H1 (cell line): ENCODE measurements at regions not wholly inside any gene's neighbourhood (a gene's known extent, or its start where the extent isn't known, plus 50 kb on each side); places are given as distances from the start of the nearest gene placed in this dataset.

Source experiments
- CTCF ChIA-PET: fragments of 300-600 bp; sonication (Branson Sonifier 250); formaldehyde crosslinking; loops from one replicate; lab custom pipeline; 2021; ENCODE audit not compliant: partially characterized antibody; lab: Charles Lee
- POLR2A ChIA-PET: fragments of 300-600 bp; sonication (Branson Sonifier 250); formaldehyde crosslinking; loops from one replicate; lab custom pipeline; 2021; ENCODE audit warnings: inconsistent platforms; ENCODE audit not compliant: partially characterized antibody; lab: Charles Lee
- DNase-seq, 2 experiments: peaks; one replicate each; pipeline versions ENCODE4 v3.0.0 to v3.0.0-alpha.2; 2010 to 2022; ENCODE audit warnings: low spot score in 2 of 2, low read depth in 1 of 2, mixed read lengths in 1 of 2
- FAIRE-seq: peaks from 2 replicates; lab custom pipeline; 2011; peaks lifted over from hg19 to GRCh38; lab: Jason Lieb, UNC
- H2AFZ ChIP-seq: 2 replicates; pipeline ENCODE4 v1.8.1; 2012; ENCODE audit warnings: low read length, inconsistent platforms
- H2AK5ac ChIP-seq: 2 replicates; pipeline ENCODE4 v1.6.1; 2013; ENCODE audit warnings: low read depth, low read length
- H2BK120ac ChIP-seq: replicated peaks from 2 replicates; pipeline ENCODE3; 2013; ENCODE audit warnings: low read depth, low read length, inconsistent platforms
- H2BK12ac ChIP-seq: 2 replicates; pipeline ENCODE4 v1.6.1; 2013; ENCODE audit warnings: low read depth, low read length
- H2BK15ac ChIP-seq: 2 replicates; pipeline ENCODE4 v1.6.1; 2013; ENCODE audit warnings: low read length
- H2BK20ac ChIP-seq: 2 replicates; pipeline ENCODE4 v1.6.1; 2013; ENCODE audit warnings: low read length
- H2BK5ac ChIP-seq: 2 replicates; pipeline ENCODE4 v1.6.1; 2013; ENCODE audit warnings: low read depth, low read length
- H3K14ac ChIP-seq: 2 replicates; pipeline ENCODE4 v1.6.1; 2013; ENCODE audit warnings: inconsistent platforms; ENCODE audit not compliant: insufficient read length
- H3K18ac ChIP-seq: 2 replicates; pipeline ENCODE4 v1.6.1; 2013; ENCODE audit warnings: low read length; ENCODE audit errors: extremely low read depth
- H3K23ac ChIP-seq: 2 replicates; pipeline ENCODE4 v1.6.1; 2013; ENCODE audit warnings: inconsistent platforms; ENCODE audit not compliant: insufficient read length
- H3K23me2 ChIP-seq: 2 replicates; pipeline ENCODE4 v1.6.1; 2013; ENCODE audit warnings: low read depth, low read length
- H3K27ac ChIP-seq: 2 replicates; pipeline ENCODE4 v1.6.1; 2011; ENCODE audit warnings: low read depth, low read length, inconsistent platforms
- H3K27me3 ChIP-seq, 4 experiments: replicated peaks in 1 of 4; 1 replicate in 1 of 4; 2 replicates in 3 of 4; pipeline versions ENCODE4 v1.6.1 to v1.8.1; 2011 to 2013; ENCODE audit warnings: low read length in 3 of 4, mild to moderate bottlenecking in 3 of 4, inconsistent platforms in 2 of 4, mixed read lengths in 2 of 4, moderate library complexity in 1 of 4; ENCODE audit not compliant: control insufficient read depth in 3 of 4, insufficient read depth in 3 of 4; ENCODE audit errors: extremely low read depth in 1 of 4
- H3K36me3 ChIP-seq, 4 experiments: 2 replicates each; pipeline versions ENCODE4 v1.6.1 to v1.8.1; 2011 to 2013; ENCODE audit warnings: mild to moderate bottlenecking in 4 of 4, low read length in 3 of 4, moderate library complexity in 2 of 4, control low read depth in 1 of 4, inconsistent platforms in 1 of 4; ENCODE audit not compliant: insufficient read depth in 4 of 4, control insufficient read depth in 2 of 4
- H3K4ac ChIP-seq: replicated peaks from 2 replicates; pipeline ENCODE3; 2013; ENCODE audit warnings: low read length, low read depth, mixed read lengths, inconsistent platforms; ENCODE audit not compliant: insufficient read length
- H3K4me1 ChIP-seq, 4 experiments: replicated peaks in 1 of 4; 1 replicate in 1 of 4; 2 replicates in 3 of 4; pipeline versions ENCODE4 v1.6.1 to v1.8.1; 2011 to 2013; ENCODE audit warnings: low read length in 3 of 4, inconsistent platforms in 2 of 4, mixed read lengths in 1 of 4; ENCODE audit not compliant: insufficient read depth in 4 of 4, control insufficient read depth in 3 of 4
- H3K4me2 ChIP-seq, 2 experiments: 2 replicates each; pipeline versions ENCODE4 v1.6.1 to v1.8.1; 2011 to 2013; ENCODE audit warnings: low read depth in 2 of 2, low read length in 2 of 2, control low read depth in 1 of 2, inconsistent platforms in 1 of 2, mild to moderate bottlenecking in 1 of 2; ENCODE audit not compliant: insufficient read depth in 1 of 2
- H3K4me3 ChIP-seq, 4 experiments: fragments of 200-600, 300-600 bp in 1 of 4; sonication (generic), shearing (Covaris generic), sonication (Bioruptor Twin) in 1 of 4; 2 replicates each; pipeline versions ENCODE4 v1.5.1 to v1.8.1; 2011 to 2016; ENCODE audit warnings: low read length in 4 of 4, low read depth in 3 of 4, control low read depth in 2 of 4, inconsistent platforms in 2 of 4, mild to moderate bottlenecking in 2 of 4, mixed read lengths in 1 of 4, moderate library complexity in 1 of 4; ENCODE audit not compliant: insufficient read depth in 2 of 4; ENCODE audit errors: extremely low read depth in 1 of 4
- H3K56ac ChIP-seq: replicated peaks from 2 replicates; pipeline ENCODE3; 2013; ENCODE audit warnings: low read depth, mild to moderate bottlenecking, mixed read lengths, low read length, inconsistent platforms; ENCODE audit not compliant: insufficient read length
- H3K79me1 ChIP-seq: 2 replicates; pipeline ENCODE4 v1.6.1; 2013; ENCODE audit warnings: low read depth, low read length, control low read depth
- H3K79me2 ChIP-seq, 2 experiments: 2 replicates each; pipeline versions ENCODE4 v1.6.1 to v1.8.1; 2012 to 2013; ENCODE audit warnings: low read length in 2 of 2, mild to moderate bottlenecking in 2 of 2, inconsistent platforms in 1 of 2; ENCODE audit not compliant: insufficient read depth in 2 of 2, control insufficient read depth in 1 of 2
- H3K9ac ChIP-seq, 4 experiments: replicated peaks in 1 of 4; 1 replicate in 1 of 4; 2 replicates in 3 of 4; pipeline versions ENCODE4 v1.6.1 to v1.8.1; 2011 to 2013; ENCODE audit warnings: low read depth in 3 of 4, low read length in 3 of 4, control low read depth in 2 of 4, mild to moderate bottlenecking in 2 of 4, moderate library complexity in 2 of 4, inconsistent platforms in 1 of 4; ENCODE audit errors: extremely low read depth in 1 of 4
- H3K9me3 ChIP-seq, 2 experiments: 2 replicates each; pipeline versions ENCODE4 v1.6.1 to v1.8.1; 2012 to 2013; ENCODE audit warnings: mild to moderate bottlenecking in 2 of 2, moderate library complexity in 2 of 2, control low read depth in 1 of 2, inconsistent platforms in 1 of 2, low read depth in 1 of 2, low read length in 1 of 2, mixed read lengths in 1 of 2; ENCODE audit not compliant: insufficient read depth in 2 of 2
- H4K20me1 ChIP-seq, 2 experiments: replicated peaks in 1 of 2; 2 replicates each; pipeline versions ENCODE3 to v1.8.1; 2011 to 2013; ENCODE audit warnings: inconsistent platforms in 2 of 2, low read length in 2 of 2, mild to moderate bottlenecking in 1 of 2; ENCODE audit not compliant: insufficient read depth in 2 of 2, control insufficient read depth in 1 of 2
- H4K5ac ChIP-seq: 2 replicates; pipeline ENCODE4 v1.6.1; 2013; ENCODE audit warnings: low read length, low read depth, mixed read lengths, inconsistent platforms; ENCODE audit not compliant: insufficient read length
- H4K8ac ChIP-seq: 2 replicates; pipeline ENCODE4 v1.8.0; 2013; ENCODE audit warnings: mild to moderate bottlenecking, moderate library complexity, low read length, inconsistent platforms; ENCODE audit not compliant: insufficient read depth; ENCODE audit errors: extremely low read depth
- H4K91ac ChIP-seq: replicated peaks from 2 replicates; pipeline ENCODE3; 2013; ENCODE audit warnings: low read length, mixed read lengths, inconsistent platforms; ENCODE audit not compliant: insufficient read length
- CBX5 ChIP-seq: fragments of 300-800, 300-1000 bp; sonication (generic); IDR thresholded peaks from 2 replicates; pipeline ENCODE4 v1.7.1; 2016; ENCODE audit warnings: antibody characterized with exemption, low read length, low read depth
- TAF1 ChIP-seq: IDR thresholded peaks from 2 replicates; pipeline ENCODE4 v1.6.1; 2011; ENCODE audit warnings: mild to moderate bottlenecking, low read depth, low read length
- TCF12 ChIP-seq: IDR thresholded peaks from 2 replicates; pipeline ENCODE4 v1.6.1; 2011; ENCODE audit warnings: low read depth, mild to moderate bottlenecking, low read length
- WGBS, 2 experiments: shearing (Covaris generic) in 1 of 2; methylation state at CpG; one replicate each; pipeline versions ENCODE4 v1.1.6 to v1.1.7; 2013 to 2015; ENCODE audit warnings: low lambda C conversion rate in 2 of 2, mixed read lengths in 2 of 2, inconsistent platforms in 1 of 2, low coverage in 1 of 2, missing lambda C conversion rate in 1 of 2; ENCODE audit not compliant: insufficient replicate concordance in 2 of 2, insufficient coverage in 1 of 2, insufficient read length in 1 of 2; ENCODE audit errors: extremely low coverage in 1 of 2, missing lambda C conversion rate in 1 of 2; 5-methylcytosine and 5-hydroxymethylcytosine counted together

GRCh38 chr11:116642481-116642880 lies 130.3 kb downstream of the BUD13 start:
- Histone ChIP-seq H2BK15ac (no peak overlapping the region), H2BK20ac (no peak overlapping the region), H4K8ac (no peak overlapping the region), H3K23me2 (no peaks in the 10 kb centered on the region; the same call in 1 of the 2 replicates), H3K4me3 (no peak overlapping the region), H2AFZ (no peak overlapping the region), H4K91ac (no peak overlapping the region), H3K27ac (no peak overlapping the region), H3K36me3 (no peaks in the 10 kb centered on the region), H4K5ac (no peak overlapping the region), H3K79me1 (no peaks in the 10 kb centered on the region), H3K23ac (no peak overlapping the region), H2BK120ac (no peak overlapping the region), H3K9ac (no peak overlapping the region), H3K14ac (no peak overlapping the region), H3K9me3 (no peaks in the 10 kb centered on the region), H2BK12ac (no peak overlapping the region), H3K4me2 (no peak overlapping the region), H3K18ac (no peak overlapping the region), H4K20me1 (no peaks in the 10 kb centered on the region), H3K4me1 (peaks cover 0 to 8% (median 2%) of the 10 kb centered on the region in 4 experiments; a peak in 4 of 7 replicates), H3K27me3 (0 out of 7 replicates have a peak, but pooled peaks cover 0 to 3% (median 0%) of the 10 kb centered on the region in 4 experiments), H3K4ac (no peak overlapping the region), H3K79me2 (no peaks in the 10 kb centered on the region), H2BK5ac (no peak overlapping the region), H2AK5ac (no peak overlapping the region), H3K56ac (no peak overlapping the region)
- DNase-seq (no peak), FAIRE-seq (no peak)
- ChIA-PET CTCF (interaction anchor here (0.6 to 6.7 kb wide), 54 partner anchors 9 to 1403 kb away, joined by 3 to 94 read pairs (median 6); no protein-coding TSS in a partner anchor), POLR2A (interaction anchor here (1.1 kb wide), 1 partner anchor 46 kb away, joined by 3 read pairs; no protein-coding TSS in a partner anchor)
- WGBS, 2 experiments = 93% methylated on average over 1 of the region's 1 CpG; no CpG with 5 or more reads in 1 of the 2 experiments
- TF ChIP-seq TCF12 (no peak), TAF1 (no peak), CBX5 (no peak)
